ENCODE measurements at regions not wholly inside any gene's neighbourhood (a gene's known extent, or its start where the extent isn't known, plus 50 kb on each side); places are given as distances from the start of the nearest gene placed in this dataset.
"Not testable (repeated sequence)": the region's sequence is repeated elsewhere in the genome, so short reads cannot be mapped to it uniquely, and the experiment has no call there.

GRCh38 chr2:226467221-226467620 lies 332.4 kb downstream of the IRS1 start:
- DNase-seq, result no peak

- DNase-seq, result no peak
Measured at GRCh38 chr2:226466589-226466988, 333.0 kb downstream of the IRS1 start.

DNA sequence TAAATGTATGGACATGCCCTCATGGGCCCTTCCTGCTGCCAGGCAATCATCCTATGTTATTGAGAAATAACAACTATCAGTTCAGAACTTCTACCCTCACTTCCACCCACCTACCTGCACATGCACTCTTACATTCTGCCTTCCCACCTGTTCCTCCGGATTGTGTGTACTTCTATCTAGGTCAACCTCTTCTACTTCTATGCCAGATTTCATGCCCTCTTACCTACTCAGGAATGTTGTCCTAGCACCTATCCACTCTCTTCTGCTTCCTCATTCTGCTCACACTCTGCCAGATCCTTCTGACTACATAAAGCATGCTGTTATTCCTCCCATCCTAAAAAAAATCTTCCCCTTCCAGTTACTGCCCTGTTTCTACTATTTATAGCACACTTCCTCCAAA lies 333.5 kb downstream of the IRS1 start:
- DNase-seq, result no peak

DNA sequence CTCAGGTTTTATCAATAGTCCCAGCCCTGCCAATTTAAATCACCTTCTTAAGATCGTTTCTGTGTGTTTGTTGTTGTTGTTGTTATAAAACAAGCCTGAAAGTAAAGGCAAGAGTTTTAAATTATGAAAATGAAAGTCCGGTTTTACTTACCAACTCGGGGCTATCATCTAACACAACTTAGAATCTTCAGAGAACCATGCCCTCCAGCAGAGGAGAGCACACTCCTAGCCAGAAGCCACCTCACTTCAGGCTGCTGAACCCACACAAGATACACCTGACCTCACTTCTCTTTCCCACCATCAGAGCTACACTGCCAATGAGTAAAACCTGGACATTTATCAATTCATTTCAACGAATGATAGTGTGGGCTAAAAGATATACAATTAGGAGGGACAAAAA lies 335.2 kb downstream of the IRS1 start:
- DNase-seq, result no peak

GRCh38 chr2:226463154-226463553 lies 336.5 kb downstream of the IRS1 start:
- no peak for DNase-seq

GRCh38 chr2:226461981-226462380 lies 337.6 kb downstream of the IRS1 start:
- DNase-seq, result no peak

DNA sequence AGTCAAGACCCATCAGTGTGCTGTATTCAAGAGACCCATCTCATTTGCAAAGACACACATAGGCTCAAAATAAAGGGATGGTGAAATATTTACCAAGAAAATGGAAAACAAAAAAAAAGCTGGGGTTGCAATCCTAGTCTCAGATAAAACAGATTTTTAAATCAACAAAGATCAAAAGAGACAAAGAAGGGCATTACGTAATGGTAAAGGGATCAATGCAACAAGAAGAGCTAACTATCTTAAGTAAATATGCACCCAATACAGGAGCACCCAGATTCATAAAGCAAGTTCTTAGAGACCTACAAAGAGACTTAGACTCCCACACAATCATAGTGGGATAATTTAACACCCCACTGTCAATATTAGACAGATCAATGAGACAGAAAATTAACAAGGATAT lies 343.5 kb downstream of the IRS1 start:
- not testable (repeated sequence) for DNase-seq

DNA sequence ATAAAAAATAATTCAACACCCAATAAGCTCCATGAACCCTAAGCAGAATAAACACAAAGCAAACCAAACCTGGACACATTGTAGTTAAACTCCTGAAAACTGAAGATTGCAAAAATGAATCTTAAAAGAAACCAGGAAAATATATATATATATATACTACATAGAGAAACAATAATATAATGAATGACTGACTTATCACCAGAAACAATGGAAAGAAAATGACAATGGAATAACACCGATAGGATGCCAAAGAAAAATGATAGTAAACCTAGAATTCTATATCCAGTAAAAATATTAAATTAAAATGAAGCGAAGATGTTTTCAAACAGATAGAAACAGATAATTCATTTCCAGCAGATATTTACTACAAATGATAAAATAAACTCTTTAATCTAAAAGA lies 346.9 kb downstream of the IRS1 start:
- no peak for DNase-seq

GRCh38 chr2:226451486-226451885 lies 348.1 kb downstream of the IRS1 start:
- DNase-seq, result no peak

DNA sequence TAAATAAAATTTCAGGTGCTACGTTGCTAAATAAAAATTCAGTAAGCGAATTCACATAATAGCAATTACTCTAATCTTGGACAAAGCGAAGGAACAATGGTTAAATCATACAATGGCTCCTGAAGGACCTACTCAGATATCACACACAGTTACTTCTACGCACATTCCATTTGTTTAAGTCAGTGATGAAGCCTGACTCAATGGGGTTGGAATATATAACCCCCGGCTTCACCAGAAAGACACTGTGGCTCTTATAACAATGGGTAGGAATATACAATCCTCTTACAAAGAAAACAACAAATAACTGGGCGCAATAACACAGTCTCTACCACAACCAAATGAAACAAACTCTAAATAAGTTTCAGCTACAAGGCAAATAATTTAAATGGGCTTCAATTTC lies 349.5 kb downstream of the IRS1 start:
- no peak for DNase-seq

GRCh38 chr2:226447338-226448300 lies 352.0 kb downstream of the IRS1 start:
- DNase-seq, result no peak

DNA sequence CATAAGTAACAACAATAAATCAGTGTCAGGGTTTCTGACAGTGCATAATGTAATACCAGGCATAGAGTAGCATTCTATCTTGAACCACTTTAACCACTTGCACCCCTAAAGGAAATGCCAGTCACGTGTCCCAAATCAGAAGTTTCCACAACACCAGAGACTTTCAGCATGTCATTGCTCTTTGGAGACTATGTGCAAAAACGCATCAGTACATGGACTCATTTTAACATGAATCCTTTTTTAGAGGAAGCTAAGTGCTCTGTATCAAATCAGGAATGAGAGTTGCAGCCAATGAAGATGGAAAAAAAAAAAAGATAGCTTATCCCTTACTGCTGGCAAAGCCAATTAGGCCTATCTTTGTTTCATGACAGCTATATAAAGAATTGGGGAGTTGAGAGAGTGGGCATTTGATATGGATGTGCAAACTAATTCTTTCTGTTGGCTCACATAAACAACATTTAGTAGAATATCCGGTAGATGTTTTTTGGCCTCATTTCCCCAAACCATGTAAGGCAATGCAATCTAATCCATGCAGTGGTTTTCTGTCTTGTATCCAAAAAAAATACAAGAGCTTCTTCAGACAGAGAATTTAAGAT lies 353.1 kb downstream of the IRS1 start:
- no peak for DNase-seq

DNA sequence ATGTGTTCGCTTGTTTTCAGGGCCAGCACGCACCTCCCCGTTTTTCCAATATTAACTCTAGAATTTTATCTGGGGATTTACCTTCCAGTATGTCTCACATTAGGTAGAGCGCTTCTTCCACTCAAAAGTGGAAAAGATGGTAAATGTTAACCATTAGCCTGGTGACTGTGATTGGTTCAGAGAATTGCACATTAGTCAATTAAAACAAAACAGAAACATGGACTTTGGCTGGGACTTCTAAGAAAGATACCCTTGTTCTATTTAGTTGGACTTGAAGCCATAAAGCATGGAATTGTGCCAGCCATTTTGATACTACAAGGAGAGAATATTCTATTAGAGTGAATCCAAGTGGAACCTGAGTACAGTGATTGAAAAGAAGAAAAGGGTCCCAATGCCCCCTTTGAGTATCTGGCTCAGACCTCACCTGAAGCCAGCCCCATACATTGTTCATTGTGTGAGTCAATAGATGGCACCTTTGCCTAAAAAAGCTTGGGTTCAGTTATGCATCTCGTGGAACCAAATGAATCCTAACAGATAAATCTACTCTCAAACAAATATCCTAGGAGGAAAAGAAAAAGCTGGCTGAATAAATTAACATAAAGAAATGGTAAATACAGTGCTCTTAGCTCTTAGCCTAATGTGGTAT lies 354.3 kb downstream of the IRS1 start:
- no peak for DNase-seq

DNA sequence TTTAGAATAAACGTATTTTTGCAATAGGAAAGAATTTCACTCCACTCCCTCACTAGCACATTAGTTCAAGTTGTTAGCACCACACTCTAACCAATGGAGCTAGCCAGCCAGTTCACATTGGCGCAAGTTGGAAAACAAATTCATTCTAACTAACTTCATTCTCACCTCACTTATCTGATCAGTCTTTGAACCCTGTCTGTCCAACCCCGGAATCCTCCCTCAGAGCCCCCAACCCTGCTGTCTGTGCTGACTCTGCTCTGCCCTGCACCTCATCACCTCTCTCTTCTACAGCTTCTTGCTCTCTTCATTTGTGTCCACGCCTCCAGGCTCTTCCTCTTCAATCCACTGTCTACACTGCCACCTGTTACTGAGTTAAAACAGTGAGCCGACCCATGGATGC lies 356.5 kb downstream of the IRS1 start:
- no peak for DNase-seq

DNA sequence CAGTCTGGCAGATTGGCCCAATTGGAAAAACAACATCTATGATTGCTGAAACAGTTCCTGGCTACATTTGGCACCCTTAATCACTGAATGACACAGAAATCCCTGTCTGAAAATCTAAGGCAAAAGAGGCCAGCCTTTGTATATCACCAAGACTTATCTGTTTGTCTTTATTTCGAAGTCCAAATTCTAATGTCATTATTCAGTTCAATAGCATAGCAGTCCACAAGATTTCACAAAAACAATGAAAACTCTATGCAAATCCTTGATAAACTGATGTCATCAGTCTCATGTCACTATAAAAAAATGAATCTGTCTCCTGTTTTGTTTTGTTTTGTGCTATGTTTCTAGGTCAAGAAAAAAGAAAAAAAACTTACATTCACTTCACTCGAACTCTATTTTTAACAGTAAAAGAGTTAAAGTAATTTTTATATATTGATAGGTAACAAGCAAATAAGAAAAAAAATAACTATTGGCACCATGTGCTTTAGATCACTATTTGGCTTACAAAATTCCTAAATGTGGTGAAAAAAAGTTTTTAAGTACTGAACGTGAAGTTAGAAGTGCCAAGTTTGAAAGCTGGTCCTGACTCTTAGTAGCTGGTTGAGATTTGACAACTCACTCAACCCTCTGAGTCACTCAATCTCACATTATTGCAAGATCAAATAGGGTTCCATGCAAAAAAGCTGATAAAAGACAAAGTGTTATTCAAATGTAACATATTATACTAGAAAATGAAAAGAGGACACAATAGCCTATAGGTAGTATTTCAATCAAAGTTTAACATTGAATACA lies 359.3 kb downstream of the IRS1 start:
- no peak for DNase-seq

DNA sequence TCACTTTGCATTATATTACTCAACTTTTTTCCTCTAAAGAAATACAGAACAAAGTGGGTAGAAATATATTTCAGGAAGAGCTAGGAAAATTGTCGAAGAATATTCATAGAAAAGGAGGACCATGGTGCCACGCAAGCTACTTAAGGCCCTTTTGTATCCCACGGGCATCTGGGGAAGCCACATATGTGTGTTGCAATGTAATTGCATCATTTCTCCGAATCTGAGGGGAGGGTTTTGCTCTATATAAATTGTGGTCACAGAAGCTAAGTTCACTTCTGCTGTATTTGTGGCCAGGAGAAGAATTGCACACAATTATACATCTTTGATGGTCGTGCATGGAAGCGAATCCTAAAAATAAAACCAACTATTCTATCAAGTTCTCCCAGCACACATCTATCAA lies 360.3 kb downstream of the IRS1 start:
- DNase-seq, result no peak

DNA sequence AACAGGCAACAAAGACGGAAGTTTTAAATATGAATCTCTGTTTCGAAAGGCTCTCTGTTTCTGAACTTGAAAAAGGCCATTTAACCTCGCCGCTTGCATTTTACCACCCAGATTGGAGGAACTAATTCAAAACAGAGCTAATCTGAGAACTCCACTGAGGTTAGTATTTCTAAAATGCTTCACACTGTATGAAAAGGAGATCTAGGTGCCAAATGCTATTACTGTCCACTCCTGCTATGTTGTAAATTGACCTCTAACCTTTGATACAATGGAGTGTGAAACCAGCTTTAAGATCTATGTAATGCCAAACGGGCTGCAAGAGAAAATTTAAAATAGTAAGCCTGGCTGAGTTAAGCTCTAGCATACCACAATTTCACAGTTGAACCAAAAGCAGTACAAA lies 364.5 kb downstream of the IRS1 start:
- DNase-seq, result no peak

DNA sequence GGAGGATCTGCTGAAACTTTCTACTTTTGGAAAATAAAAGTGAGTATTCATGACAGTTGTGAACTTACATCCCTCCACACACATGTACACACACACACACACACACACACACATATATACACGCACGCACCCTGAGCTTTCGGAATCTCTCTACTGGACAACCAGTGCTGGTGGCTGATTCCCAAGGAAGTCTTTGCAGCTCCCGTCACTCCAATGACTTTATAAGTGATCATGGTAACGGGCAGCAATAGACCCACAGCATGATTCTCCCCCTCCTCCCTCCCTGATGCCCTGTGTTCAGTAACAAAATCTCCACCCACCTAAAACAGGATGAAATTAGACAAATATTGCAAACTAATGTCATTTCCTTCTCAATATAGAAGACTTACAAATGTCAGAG lies 364.9 kb downstream of the IRS1 start:
- no peak for DNase-seq

GRCh38 chr2:226431288-226431948 lies 368.2 kb downstream of the IRS1 start:
- DNase-seq, result no peak

GRCh38 chr2:226429476-226429875 lies 370.1 kb downstream of the IRS1 start:
- DNase-seq, result no peak

DNA sequence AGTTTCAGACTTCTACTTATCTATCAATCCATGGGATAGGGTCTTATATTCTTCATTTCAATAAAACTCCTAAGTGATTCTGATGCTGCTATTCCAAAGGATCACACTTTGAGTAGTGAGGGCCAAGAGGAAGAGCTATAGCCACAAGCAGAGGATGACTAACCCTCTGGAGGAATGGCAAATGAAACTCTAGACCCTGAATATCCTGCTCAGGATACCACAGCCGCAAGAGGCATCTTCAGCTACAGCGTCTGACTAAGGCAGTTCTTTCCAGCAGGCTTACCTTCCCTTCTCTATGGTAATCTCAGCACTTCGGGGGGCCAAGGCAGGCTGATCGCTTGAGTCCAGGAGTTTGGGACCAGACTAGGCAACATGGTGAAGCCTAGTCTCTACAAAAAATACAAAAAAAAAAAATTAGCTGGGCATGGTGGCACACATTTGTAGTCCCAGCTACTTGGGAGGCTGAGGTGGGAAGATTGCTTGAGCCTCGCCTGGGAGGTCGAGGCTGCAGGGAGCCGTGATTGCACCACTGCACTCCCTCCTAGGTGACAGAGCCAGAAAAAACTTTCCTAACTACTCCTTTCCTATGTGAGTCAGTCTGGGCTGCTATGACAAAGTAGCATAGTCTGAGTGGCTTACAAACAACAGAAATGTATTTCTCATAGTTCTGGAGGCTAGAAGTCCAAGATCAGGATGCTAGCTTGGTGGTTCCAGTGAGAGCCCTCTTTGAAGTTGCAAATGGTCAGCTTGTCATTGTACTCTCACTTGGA lies 371.9 kb downstream of the IRS1 start:
- no peak for DNase-seq

DNA sequence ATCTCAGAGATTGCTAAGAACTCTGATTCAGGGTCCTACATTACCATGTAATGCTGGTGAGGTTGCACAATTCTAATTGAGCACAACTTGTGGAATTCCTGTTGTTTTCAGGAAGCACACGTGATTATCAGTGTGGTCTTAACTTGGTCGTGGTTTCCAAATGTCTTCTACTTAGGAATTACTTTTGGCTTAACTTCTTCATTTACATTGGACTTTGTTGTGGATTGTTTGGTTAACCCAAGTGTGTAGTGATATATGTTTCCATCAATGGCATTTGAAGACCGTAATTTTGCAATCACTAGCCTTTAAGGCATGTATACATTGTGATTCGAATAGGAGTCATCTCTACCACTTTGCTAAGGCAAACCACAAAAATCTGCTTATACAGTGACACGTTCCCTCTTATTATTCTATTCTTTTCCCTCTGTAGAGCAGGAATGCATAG lies 373.3 kb downstream of the IRS1 start:
- DNase-seq, result no peak

All from DMS79 (cell line).